ENCODE measurements at regions not wholly inside any gene's neighbourhood (a gene's known extent, or its start where the extent isn't known, plus 50 kb on each side); places are given as distances from the start of the nearest gene placed in this dataset.

GRCh38 chr12:58741226-58741625, 179.1 kb downstream of the LRIG3 start:
- TF ChIP-seq EZH2 (IDR thresholded peaks at IDR 0.05; ENCODE audit: borderline replicate concordance, low read length) (no peak), CTCF (IDR thresholded peaks at IDR 0.05; ENCODE audit: low read length) (no peak)
